OCI-LY7 (cell line): ENCODE measurements at regions not wholly inside any gene's neighbourhood (a gene's known extent, or its start where the extent isn't known, plus 50 kb on each side); places are given as distances from the start of the nearest gene placed in this dataset.

Experiments used
- BruUV-seq: library from RNA; stranded (reverse); fragments of 400-500 nt; replicated peaks from 2 replicates; lab custom pipeline; 2021; lab: Mats Ljungman, UMichigan
- CTCF ChIA-PET: fragments of 300-600 bp; sonication (Branson Sonifier 250); formaldehyde crosslinking; loops from one replicate; lab custom pipeline; 2022; ENCODE audit warnings: antibody characterized with exemption; ENCODE audit not compliant: unreplicated experiment; lab: Charles Lee
- POLR2A ChIA-PET: fragments of 300-600 bp; sonication (Branson Sonifier 250); formaldehyde crosslinking; loops from one replicate; lab custom pipeline; 2022; ENCODE audit warnings: antibody characterized with exemption; lab: Charles Lee
- DNase-seq: peaks from one replicate; pipeline ENCODE4 v3.0.0-alpha.2; 2015; ENCODE audit warnings: low spot score
- H2AFZ ChIP-seq: fragments of 200-600 bp; sonication (generic), shearing (Covaris generic); 2 replicates; pipeline ENCODE4 v1.6.1; 2014; ENCODE audit warnings: mild to moderate bottlenecking, antibody characterized with exemption, low read length, moderate library complexity
- H3K27ac ChIP-seq: fragments of 200-600 bp; sonication (generic); 2 replicates; pipeline ENCODE4 v1.5.1; 2014; ENCODE audit warnings: mixed run types, low read depth, mild to moderate bottlenecking, moderate library complexity, low read length, inconsistent platforms; ENCODE audit not compliant: poor library complexity, severe bottlenecking
- H3K36me3 ChIP-seq: fragments of 200-600 bp; sonication (generic); 2 replicates; pipeline ENCODE4 v1.6.1; 2014; ENCODE audit warnings: mild to moderate bottlenecking, antibody characterized with exemption, low read length, moderate library complexity, mixed read lengths; ENCODE audit not compliant: insufficient read depth
- H3K4me1 ChIP-seq: fragments of 200-600 bp; sonication (generic); 2 replicates; pipeline ENCODE4 v1.5.1; 2014; ENCODE audit warnings: mild to moderate bottlenecking, low read length; ENCODE audit not compliant: insufficient read depth, poor library complexity, severe bottlenecking
- H3K4me2 ChIP-seq: fragments of 200-600 bp; sonication (generic); 2 replicates; pipeline ENCODE4 v1.6.1; 2014; ENCODE audit warnings: mild to moderate bottlenecking, low read length
- H3K4me3 ChIP-seq: fragments of 200-600 bp; sonication (generic); 2 replicates; pipeline ENCODE4 v1.5.1; 2014; ENCODE audit warnings: mild to moderate bottlenecking, low read depth, low read length; ENCODE audit not compliant: poor library complexity, severe bottlenecking
- H3K79me2 ChIP-seq: fragments of 200-600 bp; sonication (generic); 2 replicates; pipeline ENCODE4 v1.6.1; 2016; ENCODE audit warnings: low read depth, mild to moderate bottlenecking, low read length, moderate library complexity, mixed read lengths; ENCODE audit not compliant: insufficient read depth
- H3K9me2 ChIP-seq: fragments of 200-600 bp; sonication (generic); 2 replicates; pipeline ENCODE4 v1.6.1; 2016; ENCODE audit warnings: mild to moderate bottlenecking, low read length, mixed read lengths; ENCODE audit not compliant: insufficient read depth
- H3K9me3 ChIP-seq: fragments of 200-600 bp; sonication (generic); 2 replicates; pipeline ENCODE4 v1.6.1; 2014; ENCODE audit warnings: mild to moderate bottlenecking, mixed run types, low read length, mixed read lengths
- H4K20me1 ChIP-seq: fragments of 200-600 bp; sonication (generic); 2 replicates; pipeline ENCODE4 v1.6.1; 2014; ENCODE audit warnings: mild to moderate bottlenecking, antibody characterized with exemption, low read length, moderate library complexity, mixed read lengths; ENCODE audit not compliant: insufficient read depth
- CTCF ChIP-seq: fragments of 200-600 bp; sonication (generic); conservative IDR thresholded peaks from 2 replicates; pipeline ENCODE4 v1.5.1; 2014; ENCODE audit warnings: mild to moderate bottlenecking, antibody characterized with exemption, low read length, moderate library complexity, mixed read lengths
- EZH2phosphoT487 ChIP-seq: fragments of 200-600 bp; sonication (generic); IDR thresholded peaks from 2 replicates; pipeline ENCODE4 v1.6.1; 2018; ENCODE audit warnings: low read depth, borderline replicate concordance, mild to moderate bottlenecking, mixed run types, antibody characterized with exemption, low read length, moderate library complexity, mixed read lengths
- intact Hi-C: fragments of 100-400 bp; cut with micrococcal nuclease; formaldehyde crosslinking; loops from one replicate; pipeline ENCODE4 v1.10.0; 2022; ENCODE audit not compliant: unreplicated experiment

- H3K4me2 ChIP-seq, result no peak overlapping the region
- no peaks in the 10 kb centered on the region for H3K79me2 ChIP-seq
- H4K20me1 ChIP-seq, result no peaks in the 10 kb centered on the region
- no peak overlapping the region for H2AFZ ChIP-seq
- H3K36me3 ChIP-seq, result no peaks in the 10 kb centered on the region
- intact Hi-C loops, result no loop called here
- ChIA-PET POLR2A (interaction anchor here (1.5 kb wide), 1 partner anchor 15 kb away, joined by 4 read pairs; no protein-coding TSS in a partner anchor), CTCF (no interaction called here)
- H3K4me1 ChIP-seq, result no peaks in the 10 kb centered on the region
- no peak overlapping the region for H3K4me3 ChIP-seq
- no peak overlapping the region for H3K27ac ChIP-seq
- BruUV-seq, result no TSS peak
- H3K9me3 ChIP-seq, result no peaks in the 10 kb centered on the region
- no peak for TF ChIP-seq EZH2phosphoT487
- no peak for TF ChIP-seq CTCF
- no peak for DNase-seq
- H3K9me2 ChIP-seq, result no peaks in the 10 kb centered on the region
Measured at GRCh38 chr4:167399201-167399600, 164.9 kb upstream of the SPOCK3 start.

- Histone ChIP-seq H3K4me2 (no peak overlapping the region), H3K4me1 (no peaks in the 10 kb centered on the region), H3K27ac (no peak overlapping the region), H3K9me3 (no peaks in the 10 kb centered on the region), H3K79me2 (no peaks in the 10 kb centered on the region), H3K4me3 (no peak overlapping the region), H4K20me1 (no peaks in the 10 kb centered on the region), H3K9me2 (no peaks in the 10 kb centered on the region), H2AFZ (no peak overlapping the region), H3K36me3 (no peaks in the 10 kb centered on the region)
- intact Hi-C loops, result no loop called here
- no TSS peak for BruUV-seq
- POLR2A ChIA-PET, result no interaction called here
- no peak for DNase-seq
- TF ChIP-seq EZH2phosphoT487 (no peak), CTCF (no peak)
- CTCF ChIA-PET, result no interaction called here
Measured at GRCh38 chr4:167406181-167406580, 171.9 kb upstream of the SPOCK3 start.

- no peak overlapping the region for H3K4me3 ChIP-seq
- no peak overlapping the region for H3K4me2 ChIP-seq
- intact Hi-C loops, result no loop called here
- no peaks in the 10 kb centered on the region for H3K4me1 ChIP-seq
- no peaks in the 10 kb centered on the region for H3K36me3 ChIP-seq
- H3K9me2 ChIP-seq, result no peaks in the 10 kb centered on the region
- no peaks in the 10 kb centered on the region for H3K79me2 ChIP-seq
- ChIA-PET POLR2A (no interaction called here), CTCF (no interaction called here)
- H2AFZ ChIP-seq, result no peak overlapping the region
- no peaks in the 10 kb centered on the region for H4K20me1 ChIP-seq
- TF ChIP-seq CTCF (no peak), EZH2phosphoT487 (no peak)
- no peak overlapping the region for H3K27ac ChIP-seq
- BruUV-seq, result no TSS peak
- no peaks in the 10 kb centered on the region for H3K9me3 ChIP-seq
- DNase-seq, result no peak
Measured at GRCh38 chr4:167415461-167415860, 181.2 kb upstream of the SPOCK3 start.
